ENCODE measurements at regions not wholly inside any gene's neighbourhood (a gene's known extent, or its start where the extent isn't known, plus 50 kb on each side); places are given as distances from the start of the nearest gene placed in this dataset.

DNA sequence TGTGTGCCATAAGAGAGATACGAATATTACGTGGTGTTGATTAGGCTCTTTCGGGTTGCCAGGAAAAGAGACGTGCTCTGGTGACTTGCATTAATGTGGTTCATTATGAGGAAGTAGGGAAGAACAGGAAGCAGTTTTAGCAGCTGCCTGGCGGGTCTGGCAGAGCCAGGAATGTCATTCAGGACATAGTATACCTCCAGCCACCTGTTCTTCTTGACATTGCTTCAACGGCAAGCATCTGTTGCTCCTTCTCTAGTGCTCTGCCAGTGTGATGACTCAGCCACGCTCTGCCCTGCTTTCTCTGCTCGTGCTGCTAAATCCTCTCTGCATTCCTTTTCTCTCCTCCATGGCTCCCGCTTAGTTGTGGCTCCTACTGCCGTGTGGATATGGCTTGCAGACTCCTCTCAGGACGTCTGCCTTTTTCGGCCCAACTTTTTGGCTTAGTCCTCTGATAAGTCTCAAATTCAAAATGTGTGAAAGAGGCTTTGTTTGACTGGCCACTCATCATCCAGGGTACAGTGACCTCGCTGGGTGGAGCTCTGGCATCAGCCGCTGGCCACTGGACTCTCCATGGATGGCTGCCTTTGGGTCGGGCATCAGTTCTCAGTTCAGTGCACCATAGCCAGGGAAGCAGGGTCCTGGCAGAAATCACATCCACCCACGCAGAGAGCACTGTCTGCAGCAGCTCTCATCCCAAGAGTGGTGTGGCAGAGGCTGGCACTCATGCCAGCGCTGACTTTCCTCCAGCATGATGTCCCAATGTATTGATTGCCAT is 89.3 kb upstream of the KLF3 start:
- H3K9ac ChIP-seq (ENCODE audit: low read length in 3 of 3): peak overlapping the region in 1 of 3 donors; percentile 39
- peak overlapping the region in 1 of 2 donors; percentile 8 for H3K27ac ChIP-seq (ENCODE audit: low read depth in 2 of 2, low read length in 2 of 2)
- H3K27me3 ChIP-seq (ENCODE audit: control insufficient read depth, insufficient read depth, low read length): no peaks in the 10 kb centered on the region
- H3K9me3 ChIP-seq (ENCODE audit: control insufficient read depth in 2 of 3, insufficient read depth in 1 of 3, low read length in 3 of 3): no peaks in the 10 kb centered on the region
- H3K36me3 ChIP-seq (ENCODE audit: control insufficient read depth in 2 of 3, insufficient read depth in 3 of 3, low read length in 3 of 3): no peaks in the 10 kb centered on the region
- FAIRE-seq (no peak), DNase-seq (peak in 2 of 5 donors; percentile 18 to 36)
- intact Hi-C loops (cut with DNase I): no loop called here
- H3K4me3 ChIP-seq (ENCODE audit: low read length in 3 of 3): peak overlapping the region in 2 of 3 donors; percentile 19 to 37
- TF ChIP-seq CTCF (IDR thresholded peaks at IDR 0.05; ENCODE audit: borderline replicate concordance, extremely low read depth, insufficient read depth): no peak
- peaks cover 0 to 11% (median 0%) of the 10 kb centered on the region in 3 donors for H3K4me1 ChIP-seq (ENCODE audit: control insufficient read depth in 2 of 3, insufficient read depth in 2 of 3, low read depth in 1 of 3, low read length in 3 of 3)

DNA sequence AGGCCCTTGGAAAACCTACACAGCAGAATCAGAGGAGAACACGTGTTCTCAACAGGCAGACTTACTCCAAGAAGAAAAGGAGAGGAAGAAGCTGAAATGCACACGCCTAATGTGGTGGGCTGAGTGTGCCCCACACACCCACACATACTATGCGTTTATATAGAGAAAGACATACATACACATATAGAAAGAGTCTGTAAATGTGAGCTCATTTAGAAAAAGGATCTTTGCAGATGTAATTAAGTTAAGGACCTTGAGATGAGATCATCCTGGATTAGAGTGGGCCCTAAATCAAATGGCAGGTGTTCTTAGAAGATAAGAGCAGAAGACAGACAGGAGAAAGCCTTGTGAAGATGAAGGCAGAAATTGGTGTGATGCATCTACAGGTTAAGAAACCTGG is 87.2 kb upstream of the KLF3 start:
- peaks cover 0 to 11% (median 0%) of the 10 kb centered on the region in 3 donors for H3K4me1 ChIP-seq (ENCODE audit: control insufficient read depth in 2 of 3, insufficient read depth in 2 of 3, low read depth in 1 of 3, low read length in 3 of 3)
- FAIRE-seq (no peak), DNase-seq (no peak)
- TF ChIP-seq CTCF (IDR thresholded peaks at IDR 0.05; ENCODE audit: borderline replicate concordance, extremely low read depth, insufficient read depth): no peak
- H3K27me3 ChIP-seq (ENCODE audit: control insufficient read depth, insufficient read depth, low read length): no peaks in the 10 kb centered on the region
- no peaks in the 10 kb centered on the region for H3K9me3 ChIP-seq (ENCODE audit: control insufficient read depth in 2 of 3, insufficient read depth in 1 of 3, low read length in 3 of 3)
- H3K9ac ChIP-seq (ENCODE audit: low read length in 3 of 3): no peak overlapping the region
- intact Hi-C loops (cut with DNase I): no loop called here
- H3K4me3 ChIP-seq (ENCODE audit: low read length in 3 of 3): no peak overlapping the region
- no peak overlapping the region for H3K27ac ChIP-seq (ENCODE audit: low read depth in 2 of 2, low read length in 2 of 2)
- no peaks in the 10 kb centered on the region for H3K36me3 ChIP-seq (ENCODE audit: control insufficient read depth in 2 of 3, insufficient read depth in 3 of 3, low read length in 3 of 3)

DNA sequence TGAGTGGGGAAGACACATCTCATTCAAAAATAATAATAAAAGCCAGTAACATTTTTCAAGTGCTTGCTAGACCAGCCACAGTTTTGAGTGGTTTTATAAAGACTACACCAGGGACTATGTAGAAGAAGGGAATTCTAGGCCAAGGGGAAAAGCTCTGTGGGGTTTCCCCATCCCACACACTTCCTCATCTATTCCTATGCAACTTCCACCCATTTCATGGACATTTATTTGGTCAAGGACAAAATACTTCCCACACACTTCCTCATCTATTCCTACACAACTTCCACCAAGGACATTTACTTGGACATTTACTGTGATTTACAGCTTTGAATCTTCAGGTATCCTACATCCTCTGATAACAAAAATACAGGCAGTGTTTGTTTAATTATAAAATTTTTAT is 86.5 kb upstream of the KLF3 start:
- intact Hi-C loops (cut with DNase I): no loop called here
- Histone ChIP-seq H3K9ac (ENCODE audit: low read length in 3 of 3) (no peak overlapping the region), H3K36me3 (ENCODE audit: control insufficient read depth in 2 of 3, insufficient read depth in 3 of 3, low read length in 3 of 3) (no peaks in the 10 kb centered on the region), H3K9me3 (ENCODE audit: control insufficient read depth in 2 of 3, insufficient read depth in 1 of 3, low read length in 3 of 3) (no peaks in the 10 kb centered on the region), H3K4me3 (ENCODE audit: low read length in 3 of 3) (no peak overlapping the region), H3K27me3 (ENCODE audit: control insufficient read depth, insufficient read depth, low read length) (no peaks in the 10 kb centered on the region), H3K27ac (ENCODE audit: low read depth in 2 of 2, low read length in 2 of 2) (no peak overlapping the region), H3K4me1 (ENCODE audit: control insufficient read depth in 2 of 3, insufficient read depth in 2 of 3, low read depth in 1 of 3, low read length in 3 of 3) (peaks cover 0 to 11% (median 0%) of the 10 kb centered on the region in 3 donors)
- FAIRE-seq (no peak), DNase-seq (no peak)
- no peak for TF ChIP-seq CTCF (IDR thresholded peaks at IDR 0.05; ENCODE audit: borderline replicate concordance, extremely low read depth, insufficient read depth)

All from kidney (tissue), 13 donors.